GM12875 (cell line): ENCODE measurements at regions not wholly inside any gene's neighbourhood (a gene's known extent, or its start where the extent isn't known, plus 50 kb on each side); places are given as distances from the start of the nearest gene placed in this dataset.

ENCODE experiments used
- H3K4me3 ChIP-seq: one replicate; pipeline ENCODE4 v1.5.1; 2011; ENCODE audit warnings: low read depth, low read length, control low read depth
- TF ChIP-seq, protein P1 (sequence below): IDR thresholded peaks from 2 replicates; pipeline ENCODE4 v1.5.1; 2011; ENCODE audit warnings: low read depth, mild to moderate bottlenecking, control low read depth, inconsistent platforms, low read length, moderate library complexity, borderline replicate concordance; ENCODE audit not compliant: insufficient read depth

DNA sequence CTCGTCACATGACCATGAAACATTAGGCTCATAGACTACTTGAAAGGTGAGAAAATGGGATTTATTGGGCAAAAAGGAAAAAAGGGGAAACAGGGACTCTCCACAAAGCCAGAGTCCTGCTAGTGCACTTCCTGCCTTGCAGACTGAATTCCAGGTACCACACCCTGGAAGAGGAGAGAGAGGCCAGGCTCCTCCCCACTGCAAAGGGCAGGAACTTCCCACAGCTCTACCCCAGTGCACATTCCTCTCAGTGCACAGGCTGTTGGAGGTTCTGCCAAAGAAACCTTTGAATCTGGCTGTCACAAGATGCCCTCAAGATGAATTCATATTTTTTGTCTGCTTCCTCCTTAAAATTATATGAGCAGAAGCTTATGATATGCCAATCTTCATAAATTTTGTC, 920.4 kb upstream of the GJE1 start:
- no peak overlapping the region for H3K4me3 ChIP-seq
- TF ChIP-seq, protein P1, sequence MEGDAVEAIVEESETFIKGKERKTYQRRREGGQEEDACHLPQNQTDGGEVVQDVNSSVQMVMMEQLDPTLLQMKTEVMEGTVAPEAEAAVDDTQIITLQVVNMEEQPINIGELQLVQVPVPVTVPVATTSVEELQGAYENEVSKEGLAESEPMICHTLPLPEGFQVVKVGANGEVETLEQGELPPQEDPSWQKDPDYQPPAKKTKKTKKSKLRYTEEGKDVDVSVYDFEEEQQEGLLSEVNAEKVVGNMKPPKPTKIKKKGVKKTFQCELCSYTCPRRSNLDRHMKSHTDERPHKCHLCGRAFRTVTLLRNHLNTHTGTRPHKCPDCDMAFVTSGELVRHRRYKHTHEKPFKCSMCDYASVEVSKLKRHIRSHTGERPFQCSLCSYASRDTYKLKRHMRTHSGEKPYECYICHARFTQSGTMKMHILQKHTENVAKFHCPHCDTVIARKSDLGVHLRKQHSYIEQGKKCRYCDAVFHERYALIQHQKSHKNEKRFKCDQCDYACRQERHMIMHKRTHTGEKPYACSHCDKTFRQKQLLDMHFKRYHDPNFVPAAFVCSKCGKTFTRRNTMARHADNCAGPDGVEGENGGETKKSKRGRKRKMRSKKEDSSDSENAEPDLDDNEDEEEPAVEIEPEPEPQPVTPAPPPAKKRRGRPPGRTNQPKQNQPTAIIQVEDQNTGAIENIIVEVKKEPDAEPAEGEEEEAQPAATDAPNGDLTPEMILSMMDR: no peak

DNA sequence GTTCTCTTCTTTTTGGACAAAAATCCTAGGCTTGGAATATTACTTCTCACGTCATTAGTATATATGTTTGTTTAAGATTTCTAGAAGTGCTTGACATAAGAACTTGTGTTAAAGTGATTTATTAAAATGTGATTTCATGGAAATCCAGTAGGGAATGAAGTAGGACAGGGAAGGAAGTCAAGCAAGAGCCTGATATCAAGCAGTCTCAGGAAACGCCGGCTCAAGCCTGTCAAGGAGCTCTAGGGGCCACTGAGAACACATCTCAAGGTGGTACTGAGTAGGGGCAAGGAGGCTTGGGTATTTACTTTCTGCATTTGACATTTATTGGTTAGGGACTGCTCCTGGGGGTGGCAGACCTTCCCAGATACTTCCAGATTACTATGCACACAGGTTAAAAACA, 920.9 kb upstream of the GJE1 start:
- no peak overlapping the region for H3K4me3 ChIP-seq
- TF ChIP-seq, protein P1: no peak

DNA sequence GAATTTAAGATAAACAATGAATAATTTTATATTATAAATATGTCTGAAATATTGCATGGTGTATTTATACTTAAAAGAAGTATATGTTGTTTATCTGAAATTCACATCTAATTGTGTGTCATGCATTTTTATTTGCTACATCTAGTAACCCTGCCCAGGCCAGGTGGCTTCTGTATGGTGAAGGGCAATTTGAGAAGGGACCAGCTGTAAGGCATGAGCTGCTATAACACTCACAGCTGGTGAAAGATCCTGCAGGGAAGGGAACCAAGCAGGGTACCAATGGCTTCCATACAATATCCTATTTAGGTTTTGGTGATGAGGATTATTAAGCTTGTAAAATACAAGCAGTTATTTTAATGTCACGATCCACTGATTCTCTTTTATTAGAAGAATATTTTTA, 921.8 kb upstream of the GJE1 start:
- TF ChIP-seq, protein P1: no peak
- no peak overlapping the region for H3K4me3 ChIP-seq

DNA sequence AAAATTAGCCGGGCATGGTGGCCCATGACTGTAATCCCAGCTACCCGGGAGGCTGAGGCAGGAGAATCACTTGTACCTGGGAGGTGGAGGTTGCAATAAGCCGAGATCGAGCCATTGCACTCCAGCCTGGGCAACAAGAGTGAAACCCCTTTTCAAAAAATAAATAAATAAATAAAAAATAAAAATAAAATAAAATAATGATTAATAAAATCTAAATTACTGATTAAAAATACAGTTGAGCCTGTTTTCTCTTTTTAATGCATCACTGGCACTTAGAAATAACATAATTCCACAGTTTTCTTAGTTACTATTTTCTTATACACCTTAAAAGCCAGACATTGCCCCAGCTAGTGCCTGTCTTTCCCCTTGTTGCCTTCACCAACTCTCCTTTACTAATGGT, 922.8 kb upstream of the GJE1 start:
- H3K4me3 ChIP-seq: no peak overlapping the region
- TF ChIP-seq, protein P1: no peak

DNA sequence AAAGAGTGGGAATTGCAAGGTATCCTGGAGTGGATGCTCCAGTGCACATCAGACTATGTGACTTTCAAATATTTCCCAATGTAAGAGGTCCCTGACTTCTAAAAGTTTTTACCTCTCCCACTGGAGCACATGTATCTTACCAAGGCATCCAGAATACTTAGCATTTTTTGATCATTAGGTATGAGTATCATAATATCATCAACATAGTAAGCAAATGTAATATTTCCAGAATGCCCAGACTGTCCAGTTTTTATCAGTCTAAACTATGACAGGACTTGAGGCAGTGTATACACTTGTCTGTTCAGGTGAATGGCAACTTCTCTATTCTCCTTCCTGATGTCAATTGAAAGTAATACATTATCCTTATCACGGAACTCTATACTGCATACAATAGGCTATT, 924.6 kb upstream of the GJE1 start:
- H3K4me3 ChIP-seq: no peak overlapping the region
- TF ChIP-seq, protein P1: no peak

DNA sequence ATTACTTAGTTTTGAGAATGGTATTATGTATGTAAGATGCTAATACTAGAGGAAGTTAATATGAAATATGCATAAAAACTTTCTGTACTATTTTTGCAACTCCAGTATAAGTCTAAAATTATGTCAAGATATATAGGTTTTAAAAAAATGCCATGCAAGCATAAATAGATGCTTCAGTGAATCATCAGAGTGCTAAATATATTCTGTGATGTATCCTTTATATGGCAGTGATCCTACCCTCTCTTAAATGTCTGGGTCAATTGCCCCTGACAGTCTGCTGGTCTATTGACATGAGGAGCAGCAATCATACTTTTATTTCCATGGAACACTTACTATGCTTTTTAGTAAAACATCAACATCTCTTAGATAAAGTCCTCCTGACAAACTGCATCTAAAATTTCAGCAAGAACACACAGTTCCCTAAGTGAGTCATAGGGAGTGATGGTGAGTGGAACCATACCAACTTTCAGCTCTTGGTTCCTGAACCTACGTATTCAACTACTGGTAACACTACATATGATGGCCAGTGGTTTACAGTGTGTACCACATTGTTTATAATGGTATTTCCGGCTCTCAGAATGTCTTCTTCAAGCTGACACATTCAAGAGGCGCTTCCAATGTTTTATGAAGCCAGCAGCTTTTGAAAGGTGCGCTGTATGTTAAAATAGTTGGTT, 928.7 kb upstream of the GJE1 start:
- TF ChIP-seq, protein P1: no peak
- no peak overlapping the region for H3K4me3 ChIP-seq

DNA sequence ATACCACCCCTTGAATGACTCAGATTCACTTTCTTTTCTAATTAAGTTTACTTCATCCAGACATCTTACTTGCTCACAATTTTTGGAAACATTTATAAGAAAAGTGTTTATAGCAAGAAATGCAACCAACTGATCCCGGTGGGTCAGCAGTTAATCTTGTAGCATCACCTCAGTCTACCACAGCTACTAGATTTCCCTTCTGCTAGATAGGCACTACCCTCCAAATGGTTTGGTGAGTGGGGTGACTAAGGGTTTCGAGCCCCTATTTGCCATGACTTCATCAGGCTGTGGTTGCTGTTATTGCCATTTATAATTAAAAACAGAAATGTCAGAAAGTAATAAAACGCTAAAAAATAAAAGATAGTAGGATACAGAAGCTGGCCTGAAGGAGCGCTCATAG, 930.1 kb upstream of the GJE1 start:
- no peak overlapping the region for H3K4me3 ChIP-seq
- TF ChIP-seq, protein P1: no peak
